Adrenal gland (tissue), 5 donors: ENCODE measurements at regions not wholly inside any gene's neighbourhood (a gene's known extent, or its start where the extent isn't known, plus 50 kb on each side); places are given as distances from the start of the nearest gene placed in this dataset.

Source experiments
- CTCF ChIP-seq, 6 experiments: fragments of 450-650 bp in 4 of 6; fragments of 200-600 bp in 2 of 6; sonication (generic) in 1 of 6; IDR thresholded peaks; 1 replicate in 5 of 6; 2 replicates in 1 of 6; pipeline versions ENCODE4 v1.5.1 to v1.8.0; 2016 to 2021; ENCODE audit warnings: antibody characterized with exemption in 6 of 6, mild to moderate bottlenecking in 2 of 6, moderate library complexity in 1 of 6
- POLR2A ChIP-seq, 2 donors: fragments of 450-650 bp; IDR thresholded peaks; one replicate each; pipeline ENCODE4 v1.6.1; 2017; ENCODE audit warnings: antibody characterized with exemption in 2 of 2, mild to moderate bottlenecking in 2 of 2, moderate library complexity in 1 of 2
- donor health status: DM: no; HTN: no; CAD: no.

GRCh38 chr6:15038013-15038791 lies 207.7 kb upstream of the JARID2 start:
- TF ChIP-seq CTCF (IDR thresholded peaks at IDR 0.05) = no peak
- TF ChIP-seq POLR2A (IDR thresholded peaks at IDR 0.05) = no peak
